Karpas-422 (cell line): ENCODE measurements at regions not wholly inside any gene's neighbourhood (a gene's known extent, or its start where the extent isn't known, plus 50 kb on each side); places are given as distances from the start of the nearest gene placed in this dataset.
"Not testable (repeated sequence)": the region's sequence is repeated elsewhere in the genome, so short reads cannot be mapped to it uniquely, and the experiment has no call there.

ENCODE experiments used
- DNase-seq: peaks from one replicate; pipeline ENCODE4 v3.0.0-alpha.2; 2015
- H2AFZ ChIP-seq: fragments of 200-600 bp; sonication (generic); 2 replicates; pipeline ENCODE4 v1.6.1; 2014; ENCODE audit warnings: antibody characterized with exemption, low read length, mixed read lengths
- H3K27ac ChIP-seq: fragments of 200-600 bp; sonication (generic); 2 replicates; pipeline ENCODE4 v1.5.1; 2014; ENCODE audit warnings: mild to moderate bottlenecking, low read length, moderate library complexity
- H3K27me3 ChIP-seq: fragments of 200-600 bp; sonication (generic); 2 replicates; pipeline ENCODE4 v1.6.1; 2014; ENCODE audit warnings: low read length, mixed read lengths
- H3K36me3 ChIP-seq: fragments of 200-600 bp; sonication (generic); 2 replicates; pipeline ENCODE4 v1.6.1; 2014; ENCODE audit warnings: low read length, mixed read lengths; ENCODE audit not compliant: insufficient read depth
- H3K4me1 ChIP-seq: fragments of 200-600 bp; sonication (generic); 2 replicates; pipeline ENCODE4 v1.6.1; 2014; ENCODE audit warnings: mild to moderate bottlenecking, low read length, mixed read lengths
- H3K4me2 ChIP-seq: fragments of 200-600 bp; sonication (generic); 2 replicates; pipeline ENCODE4 v1.6.1; 2014; ENCODE audit warnings: low read length, low read depth, mild to moderate bottlenecking; ENCODE audit not compliant: poor library complexity, severe bottlenecking
- H3K4me3 ChIP-seq: fragments of 200-600 bp; sonication (generic); 2 replicates; pipeline ENCODE4 v1.5.1; 2014; ENCODE audit warnings: mild to moderate bottlenecking, antibody characterized with exemption, low read length, mixed read lengths
- H3K79me2 ChIP-seq: fragments of 200-600 bp; sonication (generic); 2 replicates; pipeline ENCODE4 v1.6.1; 2014; ENCODE audit warnings: mild to moderate bottlenecking, low read length, mixed read lengths
- H3K9ac ChIP-seq: fragments of 200-600 bp; sonication (generic); 2 replicates; pipeline ENCODE4 v1.6.0; 2014; ENCODE audit warnings: low read length
- H3K9me2 ChIP-seq: fragments of 200-600 bp; sonication (generic), shearing (Covaris generic); replicated peaks from 2 replicates; pipeline ENCODE4 v1.6.0; 2014; ENCODE audit warnings: mild to moderate bottlenecking, low read length, moderate library complexity; ENCODE audit not compliant: insufficient read depth
- H3K9me3 ChIP-seq: fragments of 300-700, 200-600 bp; sonication (generic); 2 replicates; pipeline ENCODE4 v1.6.1; 2014; ENCODE audit warnings: low read length, mixed read lengths
- H4K20me1 ChIP-seq: fragments of 200-600 bp; sonication (generic); 2 replicates; pipeline ENCODE4 v1.6.1; 2014; ENCODE audit warnings: mild to moderate bottlenecking, antibody characterized with exemption, low read length, low read depth; ENCODE audit not compliant: insufficient read depth

GRCh38 chrX:79026742-79027141 lies 81.6 kb downstream of the P2RY10 start:
- not testable (repeated sequence) for H3K4me1 ChIP-seq, H4K20me1 ChIP-seq, H2AFZ ChIP-seq, H3K9me3 ChIP-seq, H3K9ac ChIP-seq, H3K27ac ChIP-seq, H3K4me3 ChIP-seq, H3K4me2 ChIP-seq, H3K9me2 ChIP-seq, H3K27me3 ChIP-seq, H3K79me2 ChIP-seq, DNase-seq, H3K36me3 ChIP-seq

- Histone ChIP-seq H4K20me1 (no peaks in the 10 kb centered on the region), H3K79me2 (no peaks in the 10 kb centered on the region), H3K4me1 (no peaks in the 10 kb centered on the region), H3K27ac (no peak overlapping the region), H3K36me3 (no peaks in the 10 kb centered on the region), H3K27me3 (no peaks in the 10 kb centered on the region), H3K9me3 (no peaks in the 10 kb centered on the region), H3K4me2 (no peak overlapping the region), H2AFZ (no peak overlapping the region), H3K9me2 (no peaks in the 10 kb centered on the region), H3K4me3 (no peak overlapping the region), H3K9ac (no peak overlapping the region)
- no peak for DNase-seq
Observed at GRCh38 chrX:79035421-79035820, 90.2 kb downstream of the P2RY10 start.

GRCh38 chrX:79036157-79036880 lies 91.1 kb downstream of the P2RY10 start:
- H3K79me2 ChIP-seq = no peaks in the 10 kb centered on the region
- H3K9me3 ChIP-seq = peaks cover 4% of the 10 kb centered on the region
- no peaks in the 10 kb centered on the region for H4K20me1 ChIP-seq
- H3K4me1 ChIP-seq = no peaks in the 10 kb centered on the region
- H3K9me2 ChIP-seq = no peaks in the 10 kb centered on the region
- no peak for DNase-seq
- no peak overlapping the region for H3K4me3 ChIP-seq
- no peak overlapping the region for H3K27ac ChIP-seq
- H3K27me3 ChIP-seq = no peaks in the 10 kb centered on the region
- H3K36me3 ChIP-seq = no peaks in the 10 kb centered on the region
- no peak overlapping the region for H3K9ac ChIP-seq
- H2AFZ ChIP-seq = no peak overlapping the region
- no peak overlapping the region for H3K4me2 ChIP-seq

- H3K27me3 ChIP-seq = no peaks in the 10 kb centered on the region
- DNase-seq = no peak
- no peak overlapping the region for H3K4me2 ChIP-seq
- no peak overlapping the region for H3K9ac ChIP-seq
- H3K9me2 ChIP-seq = no peaks in the 10 kb centered on the region
- H3K4me3 ChIP-seq = no peak overlapping the region
- H2AFZ ChIP-seq = no peak overlapping the region
- no peaks in the 10 kb centered on the region for H3K4me1 ChIP-seq
- no peaks in the 10 kb centered on the region for H3K79me2 ChIP-seq
- H3K9me3 ChIP-seq = peaks cover 13% of the 10 kb centered on the region
- no peaks in the 10 kb centered on the region for H4K20me1 ChIP-seq
- H3K27ac ChIP-seq = no peak overlapping the region
- H3K36me3 ChIP-seq = no peaks in the 10 kb centered on the region
Observed at GRCh38 chrX:79065696-79066095, 78.8 kb upstream of the GPR174 start.

- no peak overlapping the region for H3K9ac ChIP-seq
- H3K36me3 ChIP-seq = no peaks in the 10 kb centered on the region
- no peaks in the 10 kb centered on the region for H3K4me1 ChIP-seq
- H3K27ac ChIP-seq = no peak overlapping the region
- H3K27me3 ChIP-seq = no peaks in the 10 kb centered on the region
- no peaks in the 10 kb centered on the region for H3K9me3 ChIP-seq
- no peak for DNase-seq
- H3K79me2 ChIP-seq = no peaks in the 10 kb centered on the region
- no peak overlapping the region for H3K4me2 ChIP-seq
- no peak overlapping the region for H2AFZ ChIP-seq
- H4K20me1 ChIP-seq = no peaks in the 10 kb centered on the region
- H3K4me3 ChIP-seq = no peak overlapping the region
- no peaks in the 10 kb centered on the region for H3K9me2 ChIP-seq
Observed at GRCh38 chrX:79078114-79078513, 66.4 kb upstream of the GPR174 start.

- no peak overlapping the region for H2AFZ ChIP-seq
- no peaks in the 10 kb centered on the region for H3K79me2 ChIP-seq
- H3K36me3 ChIP-seq = no peaks in the 10 kb centered on the region
- no peak overlapping the region for H3K27ac ChIP-seq
- H3K4me2 ChIP-seq = no peak overlapping the region
- no peaks in the 10 kb centered on the region for H3K4me1 ChIP-seq
- H3K9ac ChIP-seq = no peak overlapping the region
- no peak for DNase-seq
- H3K27me3 ChIP-seq = no peaks in the 10 kb centered on the region
- H4K20me1 ChIP-seq = no peaks in the 10 kb centered on the region
- H3K9me2 ChIP-seq = no peaks in the 10 kb centered on the region
- no peak overlapping the region for H3K4me3 ChIP-seq
- H3K9me3 ChIP-seq = no peaks in the 10 kb centered on the region
Observed at GRCh38 chrX:79079477-79079876, 65.0 kb upstream of the GPR174 start.

- H3K9me2 ChIP-seq = no peaks in the 10 kb centered on the region
- H3K79me2 ChIP-seq = no peaks in the 10 kb centered on the region
- H3K27me3 ChIP-seq = no peaks in the 10 kb centered on the region
- H3K9me3 ChIP-seq = no peaks in the 10 kb centered on the region
- H3K9ac ChIP-seq = no peak overlapping the region
- no peak overlapping the region for H2AFZ ChIP-seq
- no peak overlapping the region for H3K4me3 ChIP-seq
- H3K27ac ChIP-seq = no peak overlapping the region
- no peak for DNase-seq
- no peak overlapping the region for H3K4me2 ChIP-seq
- H3K4me1 ChIP-seq = no peaks in the 10 kb centered on the region
- no peaks in the 10 kb centered on the region for H3K36me3 ChIP-seq
- no peaks in the 10 kb centered on the region for H4K20me1 ChIP-seq
Observed at GRCh38 chrX:79080141-79080540, 64.3 kb upstream of the GPR174 start.

- Histone ChIP-seq H3K79me2 (no peaks in the 10 kb centered on the region), H3K4me1 (no peaks in the 10 kb centered on the region), H3K4me3 (no peak overlapping the region), H3K9ac (no peak overlapping the region), H3K27ac (no peak overlapping the region), H2AFZ (no peak overlapping the region), H3K27me3 (no peaks in the 10 kb centered on the region), H4K20me1 (no peaks in the 10 kb centered on the region), H3K36me3 (no peaks in the 10 kb centered on the region), H3K9me2 (no peaks in the 10 kb centered on the region), H3K4me2 (no peak overlapping the region), H3K9me3 (no peaks in the 10 kb centered on the region)
- peak; percentile 80 for DNase-seq
Observed at GRCh38 chrX:79081895-79082512, 62.5 kb upstream of the GPR174 start.
